Transverse colon (tissue), 4 donors: ENCODE measurements at regions not wholly inside any gene's neighbourhood (a gene's known extent, or its start where the extent isn't known, plus 50 kb on each side); places are given as distances from the start of the nearest gene placed in this dataset.

Experiments used
- CTCF ChIP-seq, 5 experiments: fragments of 200-600 bp in 3 of 5; fragments of 450-650 bp in 2 of 5; sonication (generic) in 3 of 5; IDR thresholded peaks; 1 replicate in 2 of 5; 2 replicates in 3 of 5; pipeline ENCODE4 v1.5.1; 2016 to 2017; ENCODE audit warnings: antibody characterized with exemption in 5 of 5, inconsistent platforms in 3 of 5, mild to moderate bottlenecking in 2 of 5, moderate library complexity in 1 of 5
- POLR2A ChIP-seq: fragments of 450-650 bp; IDR thresholded peaks from one replicate; pipeline ENCODE4 v1.6.1; 2016; ENCODE audit warnings: antibody characterized with exemption, mild to moderate bottlenecking, moderate library complexity
- POLR2AphosphoS5 ChIP-seq, 3 donors: sonication (generic); formaldehyde crosslinking; IDR thresholded peaks; one replicate each; pipeline ENCODE4 v1.6.1; 2016; ENCODE audit warnings: antibody characterized with exemption in 3 of 3

GRCh38 chr10:90293616-90294015 is 564.2 kb downstream of the HTR7 start:
- TF ChIP-seq CTCF (IDR thresholded peaks at IDR 0.05) (no peak), POLR2A (no peak), POLR2AphosphoS5 (IDR thresholded peaks at IDR 0.05) (no peak)
